ENCODE measurements at regions not wholly inside any gene's neighbourhood (a gene's known extent, or its start where the extent isn't known, plus 50 kb on each side); places are given as distances from the start of the nearest gene placed in this dataset.

- Histone ChIP-seq H3K9me3 (replicated peaks) (no peaks in the 10 kb centered on the region), H3K27me3 (ENCODE audit: low read depth) (no peaks in the 10 kb centered on the region), H3K27ac (replicated peaks) (no peak overlapping the region), H3K36me3 (no peaks in the 10 kb centered on the region), H3K4me1 (peaks cover 7% of the 10 kb centered on the region), H3K4me3 (no peak overlapping the region)
- no peak for DNase-seq
- intact Hi-C loops (cut with micrococcal nuclease) = no loop called here
- TF ChIP-seq, protein P1, sequence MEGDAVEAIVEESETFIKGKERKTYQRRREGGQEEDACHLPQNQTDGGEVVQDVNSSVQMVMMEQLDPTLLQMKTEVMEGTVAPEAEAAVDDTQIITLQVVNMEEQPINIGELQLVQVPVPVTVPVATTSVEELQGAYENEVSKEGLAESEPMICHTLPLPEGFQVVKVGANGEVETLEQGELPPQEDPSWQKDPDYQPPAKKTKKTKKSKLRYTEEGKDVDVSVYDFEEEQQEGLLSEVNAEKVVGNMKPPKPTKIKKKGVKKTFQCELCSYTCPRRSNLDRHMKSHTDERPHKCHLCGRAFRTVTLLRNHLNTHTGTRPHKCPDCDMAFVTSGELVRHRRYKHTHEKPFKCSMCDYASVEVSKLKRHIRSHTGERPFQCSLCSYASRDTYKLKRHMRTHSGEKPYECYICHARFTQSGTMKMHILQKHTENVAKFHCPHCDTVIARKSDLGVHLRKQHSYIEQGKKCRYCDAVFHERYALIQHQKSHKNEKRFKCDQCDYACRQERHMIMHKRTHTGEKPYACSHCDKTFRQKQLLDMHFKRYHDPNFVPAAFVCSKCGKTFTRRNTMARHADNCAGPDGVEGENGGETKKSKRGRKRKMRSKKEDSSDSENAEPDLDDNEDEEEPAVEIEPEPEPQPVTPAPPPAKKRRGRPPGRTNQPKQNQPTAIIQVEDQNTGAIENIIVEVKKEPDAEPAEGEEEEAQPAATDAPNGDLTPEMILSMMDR (IDR thresholded peaks at IDR 0.05; ENCODE audit: borderline replicate concordance) = no peak
These were observed 165.5 kb downstream of the RPS24 start for GRCh38 chr10:78199005-78199725.

DNA sequence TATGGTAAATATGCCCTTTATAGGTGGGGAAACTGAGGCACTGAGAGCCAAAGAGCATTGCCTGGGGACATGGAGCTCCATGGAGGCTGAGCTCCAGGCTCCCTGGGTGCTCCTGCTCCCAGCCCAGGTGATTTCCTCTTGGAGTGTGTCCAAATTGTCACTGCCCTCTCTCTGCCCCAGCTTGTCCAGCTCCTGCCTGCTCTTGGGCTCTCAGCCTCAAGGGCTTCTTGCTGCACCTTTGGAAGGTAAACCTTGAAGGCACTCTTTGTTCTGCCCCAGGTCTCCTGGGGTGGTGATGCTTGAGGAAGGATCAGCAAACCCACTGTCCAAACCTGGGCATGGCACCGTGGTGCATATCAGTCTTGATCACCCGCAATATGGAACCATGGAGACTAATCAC is 166.1 kb downstream of the RPS24 start:
- no peaks in the 10 kb centered on the region for H3K36me3 ChIP-seq
- intact Hi-C loops (cut with micrococcal nuclease) = no loop called here

GRCh38 chr10:78200686-78201085 is 167.0 kb downstream of the RPS24 start:
- Histone ChIP-seq H3K27me3 (ENCODE audit: low read depth) (no peaks in the 10 kb centered on the region), H3K4me1 (peaks cover 14% of the 10 kb centered on the region), H3K36me3 (no peaks in the 10 kb centered on the region), H3K9me3 (replicated peaks) (no peaks in the 10 kb centered on the region), H3K4me3 (no peak overlapping the region), H3K27ac (replicated peaks) (no peak overlapping the region)
- TF ChIP-seq, protein P1 (IDR thresholded peaks at IDR 0.05; ENCODE audit: borderline replicate concordance) = no peak
- intact Hi-C loops (cut with micrococcal nuclease) = no loop called here
- DNase-seq = no peak

More for the DNA sequence above, 166.1 kb downstream of the RPS24 start:
- H3K27me3 ChIP-seq (ENCODE audit: low read depth) = no peaks in the 10 kb centered on the region
- no peak for DNase-seq
- H3K4me1 ChIP-seq = peaks cover 13% of the 10 kb centered on the region
- H3K9me3 ChIP-seq (replicated peaks) = no peaks in the 10 kb centered on the region
- TF ChIP-seq, protein P1 (IDR thresholded peaks at IDR 0.05; ENCODE audit: borderline replicate concordance) = no peak
- H3K27ac ChIP-seq (replicated peaks) = no peak overlapping the region
- no peak overlapping the region for H3K4me3 ChIP-seq

- no peaks in the 10 kb centered on the region for H3K36me3 ChIP-seq
- TF ChIP-seq, protein P1 (IDR thresholded peaks at IDR 0.05; ENCODE audit: borderline replicate concordance) = no peak
- no peak overlapping the region for H3K4me3 ChIP-seq
- no peak overlapping the region for H3K27ac ChIP-seq (replicated peaks)
- intact Hi-C loops (cut with micrococcal nuclease) = no loop called here
- no peaks in the 10 kb centered on the region for H3K27me3 ChIP-seq (ENCODE audit: low read depth)
- H3K4me1 ChIP-seq = peaks cover 14% of the 10 kb centered on the region
- DNase-seq = no peak
- H3K9me3 ChIP-seq (replicated peaks) = no peaks in the 10 kb centered on the region
These were observed 168.7 kb downstream of the RPS24 start for GRCh38 chr10:78202386-78202785.

DNA sequence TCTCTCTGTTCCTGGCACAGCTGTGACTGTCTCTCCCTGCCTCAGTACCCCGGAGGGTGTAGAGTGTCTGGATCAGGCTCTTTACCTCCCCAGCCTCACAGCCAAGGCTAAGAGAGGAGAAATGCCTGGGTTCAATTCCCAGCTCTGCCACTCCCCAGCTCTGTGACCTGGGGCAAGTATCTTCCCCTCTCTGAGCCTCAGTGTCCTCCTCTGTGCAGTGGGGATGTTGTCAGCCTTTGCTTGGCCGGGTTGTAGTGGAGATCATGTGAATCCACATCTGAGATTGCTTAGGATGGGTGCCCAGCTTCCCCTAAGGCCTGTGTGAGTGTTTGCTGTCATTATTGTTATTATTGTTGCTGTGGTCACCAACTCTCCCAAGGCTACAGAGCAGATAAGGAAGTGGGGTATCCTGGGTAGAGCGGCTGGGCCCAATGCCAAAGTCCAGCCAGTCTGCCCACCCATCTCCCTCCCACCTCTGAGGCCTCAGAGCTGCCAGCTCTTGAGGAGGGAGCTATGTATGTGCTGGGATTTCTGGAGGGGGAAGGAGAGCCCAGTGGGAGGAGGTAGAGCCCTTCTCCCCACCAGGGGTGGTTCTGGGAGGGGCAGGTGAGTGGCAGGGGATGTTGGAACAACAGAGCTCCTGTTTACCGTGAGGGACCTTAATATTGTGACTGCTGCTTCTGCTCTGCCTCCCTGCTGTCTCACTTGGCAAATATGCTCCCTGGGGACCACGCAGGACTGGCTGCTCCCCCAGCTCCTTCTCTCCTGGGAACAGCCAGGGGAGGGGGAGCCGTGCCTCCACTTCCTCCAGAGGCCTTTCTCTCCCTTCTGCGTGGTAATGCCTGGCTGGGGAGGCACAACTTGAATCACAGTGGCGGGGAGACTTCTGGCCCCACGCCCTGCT is 170.5 kb downstream of the RPS24 start:
- Histone ChIP-seq H3K9me3 (replicated peaks) (no peaks in the 10 kb centered on the region), H3K36me3 (no peaks in the 10 kb centered on the region), H3K4me3 (no peak overlapping the region), H3K27ac (replicated peaks) (no peak overlapping the region), H3K4me1 (peaks cover 14% of the 10 kb centered on the region), H3K27me3 (ENCODE audit: low read depth) (no peaks in the 10 kb centered on the region)
- intact Hi-C loops (cut with micrococcal nuclease) = no loop called here
- peak; percentile 64 for DNase-seq
- TF ChIP-seq, protein P1 (IDR thresholded peaks at IDR 0.05; ENCODE audit: borderline replicate concordance) = no peak
